Nephron progenitor cell (in vitro differentiated cells): ENCODE measurements at regions not wholly inside any gene's neighbourhood (a gene's known extent, or its start where the extent isn't known, plus 50 kb on each side); places are given as distances from the start of the nearest gene placed in this dataset.

ENCODE experiments used
- DNase-seq: peaks from one replicate; pipeline ENCODE4 v3.0.0; 2021
- H3K27ac Mint-ChIP-seq: 2 replicates; pipeline ENCODE4 v1.8.0; 2021; ENCODE audit warnings: mild to moderate bottlenecking, moderate library complexity, mixed read lengths
- H3K27me3 Mint-ChIP-seq: 2 replicates; pipeline ENCODE4 v1.8.0; 2021; ENCODE audit warnings: mild to moderate bottlenecking, low read depth, mixed read lengths; ENCODE audit not compliant: poor library complexity
- H3K36me3 Mint-ChIP-seq: 2 replicates; pipeline ENCODE4 v1.8.0; 2021; ENCODE audit warnings: low read depth, mixed read lengths
- H3K4me1 Mint-ChIP-seq: 2 replicates; pipeline ENCODE4 v1.8.0; 2021; ENCODE audit warnings: mixed read lengths
- H3K4me3 Mint-ChIP-seq: 2 replicates; pipeline ENCODE4 v1.8.0; 2021; ENCODE audit warnings: mild to moderate bottlenecking, moderate library complexity, mixed read lengths
- H3K9me3 Mint-ChIP-seq: 2 replicates; pipeline ENCODE4 v1.8.0; 2021; ENCODE audit warnings: mild to moderate bottlenecking, moderate library complexity, mixed read lengths
- CTCF ChIP-seq: fragments of 200-600 bp; sonication (generic); IDR thresholded peaks from 2 replicates; pipeline ENCODE4 v1.5.0; 2021; ENCODE audit warnings: antibody characterized with exemption

DNA sequence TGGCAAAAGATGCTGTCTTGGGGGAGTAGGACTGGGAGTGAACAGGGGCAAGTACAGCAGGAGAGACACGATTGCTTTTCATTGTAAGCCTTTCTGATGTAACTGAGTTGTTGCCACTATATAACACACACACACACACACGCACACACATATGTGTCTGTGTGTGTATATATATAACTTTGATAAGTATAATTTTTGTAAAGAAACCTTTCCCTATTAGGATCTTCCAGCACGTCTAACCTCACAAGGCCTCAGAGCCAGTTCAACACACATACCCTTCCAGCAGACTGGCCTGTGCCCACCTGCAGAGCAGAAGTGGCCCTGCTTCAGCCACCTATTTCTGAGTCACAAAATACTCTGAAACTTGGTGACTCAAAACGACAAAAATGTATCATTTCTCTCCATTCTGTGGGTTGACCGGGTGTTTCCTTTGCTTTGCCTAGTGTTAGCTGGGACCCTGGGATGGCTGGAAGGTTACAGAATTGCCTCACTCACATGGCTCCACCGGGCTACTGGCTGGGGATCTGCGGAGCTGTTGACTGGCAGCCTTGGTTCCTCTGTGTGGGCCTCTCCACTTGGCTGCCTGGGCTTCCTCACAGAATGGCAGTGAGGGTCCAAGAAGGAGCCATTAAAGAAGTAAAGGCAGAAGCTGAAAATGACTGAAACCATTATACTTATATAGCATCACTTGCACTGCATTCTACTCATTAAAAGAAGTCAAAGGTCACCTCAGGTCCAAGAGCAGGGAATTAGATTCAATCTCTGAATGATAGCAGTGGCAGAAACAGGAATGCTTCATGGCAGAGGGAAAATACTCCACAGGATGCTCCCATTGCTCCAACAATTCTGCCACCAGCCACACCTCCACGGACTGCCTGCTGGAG, 126.4 kb downstream of the BANF2 start:
- DNase-seq, result no peak
- Mint-ChIP-seq H3K27ac (no peak overlapping the region), H3K9me3 (no peaks in the 10 kb centered on the region), H3K27me3 (peaks cover 5% of the 10 kb centered on the region), H3K4me1 (peaks cover 39% of the 10 kb centered on the region), H3K36me3 (no peaks in the 10 kb centered on the region), H3K4me3 (no peak overlapping the region)
- TF ChIP-seq CTCF, result no peak

GRCh38 chr20:17825252-17825959, 125.6 kb downstream of the BANF2 start:
- H3K4me3 Mint-ChIP-seq, result no peak overlapping the region
- H3K36me3 Mint-ChIP-seq, result no peaks in the 10 kb centered on the region
- peaks cover 45% of the 10 kb centered on the region for H3K4me1 Mint-ChIP-seq
- H3K9me3 Mint-ChIP-seq, result no peaks in the 10 kb centered on the region
- peak overlapping the region; percentile 21 for H3K27ac Mint-ChIP-seq
- no peak for DNase-seq
- no peak for TF ChIP-seq CTCF
- peaks cover 11% of the 10 kb centered on the region for H3K27me3 Mint-ChIP-seq

DNA sequence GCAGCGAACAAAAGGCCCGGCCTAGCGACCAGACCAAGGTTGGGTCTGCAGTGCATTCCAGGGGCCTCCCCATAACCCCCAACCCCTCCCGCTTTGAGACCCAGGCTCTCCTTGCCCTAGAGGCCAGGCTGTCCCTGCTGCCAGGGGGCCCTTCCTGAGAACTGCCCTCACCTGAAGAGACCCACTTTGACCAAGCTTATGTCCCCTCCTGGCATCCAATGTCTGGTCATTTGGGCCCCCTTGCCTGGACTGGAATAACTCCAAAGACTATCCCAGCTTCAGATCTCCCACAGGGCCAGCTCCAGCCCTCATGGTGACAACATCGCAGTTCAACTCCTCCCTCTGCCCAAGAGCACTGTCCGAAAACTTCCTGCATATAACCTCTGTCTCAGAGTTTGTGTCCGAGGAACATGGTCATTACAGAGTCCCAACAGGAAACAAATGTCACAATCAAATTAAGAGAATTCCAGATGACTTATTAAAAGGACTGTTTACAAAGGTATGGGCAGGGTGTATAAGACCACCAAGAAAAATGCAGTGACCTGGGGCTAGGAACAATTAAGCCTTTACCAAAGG, 125.0 kb downstream of the BANF2 start:
- Mint-ChIP-seq H3K27me3 (peaks cover 11% of the 10 kb centered on the region), H3K36me3 (no peaks in the 10 kb centered on the region), H3K4me3 (no peak overlapping the region), H3K27ac (no peak overlapping the region), H3K4me1 (peaks cover 46% of the 10 kb centered on the region), H3K9me3 (no peaks in the 10 kb centered on the region)
- no peak for DNase-seq
- TF ChIP-seq CTCF, result no peak

- peaks cover 11% of the 10 kb centered on the region for H3K27me3 Mint-ChIP-seq
- no peaks in the 10 kb centered on the region for H3K36me3 Mint-ChIP-seq
- H3K4me3 Mint-ChIP-seq, result no peak overlapping the region
Measured at GRCh38 chr20:17823409-17824144, 123.8 kb downstream of the BANF2 start.

More at GRCh38 chr20:17823409-17824144, 123.8 kb downstream of the BANF2 start:
- H3K4me1 Mint-ChIP-seq, result peaks cover 46% of the 10 kb centered on the region
- peaks cover 5% of the 10 kb centered on the region for H3K9me3 Mint-ChIP-seq
- no peak for TF ChIP-seq CTCF
- no peak for DNase-seq
- H3K27ac Mint-ChIP-seq, result no peak overlapping the region
